ENCODE measurements at regions not wholly inside any gene's neighbourhood (a gene's known extent, or its start where the extent isn't known, plus 50 kb on each side); places are given as distances from the start of the nearest gene placed in this dataset.

- no peak overlapping the region for H3K27ac Mint-ChIP-seq
- intact Hi-C loops (cut with micrococcal nuclease) = no loop called here
- no peaks in the 10 kb centered on the region for H3K27me3 Mint-ChIP-seq
- H3K36me3 Mint-ChIP-seq (ENCODE audit: low read depth) = no peaks in the 10 kb centered on the region
- H3K9me3 Mint-ChIP-seq = no peaks in the 10 kb centered on the region
- H3K4me1 Mint-ChIP-seq (ENCODE audit: low read depth) = peaks cover 11% of the 10 kb centered on the region
- H3K4me3 Mint-ChIP-seq = no peak overlapping the region
Measured at GRCh38 chr1:60137406-60137805, 63.8 kb upstream of the C1orf87 start.

- H3K27me3 Mint-ChIP-seq = no peaks in the 10 kb centered on the region
- H3K4me1 Mint-ChIP-seq (ENCODE audit: low read depth) = peaks cover 11% of the 10 kb centered on the region
- no peaks in the 10 kb centered on the region for H3K36me3 Mint-ChIP-seq (ENCODE audit: low read depth)
- intact Hi-C loops (cut with micrococcal nuclease) = no loop called here
- H3K9me3 Mint-ChIP-seq = no peaks in the 10 kb centered on the region
- H3K4me3 Mint-ChIP-seq = no peak overlapping the region
- no peak overlapping the region for H3K27ac Mint-ChIP-seq
Measured at GRCh38 chr1:60136395-60136794, 62.8 kb upstream of the C1orf87 start.

- H3K9me3 Mint-ChIP-seq = no peaks in the 10 kb centered on the region
- no peaks in the 10 kb centered on the region for H3K36me3 Mint-ChIP-seq (ENCODE audit: low read depth)
- peaks cover 11% of the 10 kb centered on the region for H3K4me1 Mint-ChIP-seq (ENCODE audit: low read depth)
- H3K27ac Mint-ChIP-seq = no peak overlapping the region
- no peaks in the 10 kb centered on the region for H3K27me3 Mint-ChIP-seq
- intact Hi-C loops (cut with micrococcal nuclease) = no loop called here
- H3K4me3 Mint-ChIP-seq = no peak overlapping the region
Measured at GRCh38 chr1:60134716-60135115, 61.1 kb upstream of the C1orf87 start.

GRCh38 chr1:60133848-60134247 is 60.3 kb upstream of the C1orf87 start:
- Mint-ChIP-seq H3K27me3 (no peaks in the 10 kb centered on the region), H3K27ac (no peak overlapping the region), H3K4me1 (ENCODE audit: low read depth) (peaks cover 11% of the 10 kb centered on the region), H3K9me3 (no peaks in the 10 kb centered on the region), H3K36me3 (ENCODE audit: low read depth) (no peaks in the 10 kb centered on the region), H3K4me3 (no peak overlapping the region)
- intact Hi-C loops (cut with micrococcal nuclease) = no loop called here

GRCh38 chr1:60133000-60133673 is 59.6 kb upstream of the C1orf87 start:
- peaks cover 11% of the 10 kb centered on the region for H3K4me1 Mint-ChIP-seq (ENCODE audit: low read depth)
- no peaks in the 10 kb centered on the region for H3K36me3 Mint-ChIP-seq (ENCODE audit: low read depth)
- H3K9me3 Mint-ChIP-seq = no peaks in the 10 kb centered on the region
- no peak overlapping the region for H3K4me3 Mint-ChIP-seq
- no peaks in the 10 kb centered on the region for H3K27me3 Mint-ChIP-seq
- intact Hi-C loops (cut with micrococcal nuclease) = no loop called here
- peak overlapping the region; percentile 10 for H3K27ac Mint-ChIP-seq

GRCh38 chr1:60132108-60132507 is 58.5 kb upstream of the C1orf87 start:
- Mint-ChIP-seq H3K27me3 (no peaks in the 10 kb centered on the region), H3K36me3 (ENCODE audit: low read depth) (no peaks in the 10 kb centered on the region), H3K4me3 (no peak overlapping the region), H3K27ac (no peak overlapping the region), H3K9me3 (no peaks in the 10 kb centered on the region), H3K4me1 (ENCODE audit: low read depth) (peaks cover 11% of the 10 kb centered on the region)
- intact Hi-C loops (cut with micrococcal nuclease) = no loop called here

- Mint-ChIP-seq H3K4me1 (ENCODE audit: low read depth) (peaks cover 11% of the 10 kb centered on the region), H3K9me3 (no peaks in the 10 kb centered on the region), H3K27ac (no peak overlapping the region), H3K4me3 (no peak overlapping the region), H3K27me3 (no peaks in the 10 kb centered on the region), H3K36me3 (ENCODE audit: low read depth) (no peaks in the 10 kb centered on the region)
- intact Hi-C loops (cut with micrococcal nuclease) = no loop called here
Measured at GRCh38 chr1:60130703-60131102, 57.1 kb upstream of the C1orf87 start.

GRCh38 chr1:60129911-60130310 is 56.3 kb upstream of the C1orf87 start:
- H3K4me3 Mint-ChIP-seq = no peak overlapping the region
- no peaks in the 10 kb centered on the region for H3K36me3 Mint-ChIP-seq (ENCODE audit: low read depth)
- H3K27me3 Mint-ChIP-seq = no peaks in the 10 kb centered on the region
- no peaks in the 10 kb centered on the region for H3K9me3 Mint-ChIP-seq
- no peak overlapping the region for H3K27ac Mint-ChIP-seq
- intact Hi-C loops (cut with micrococcal nuclease) = no loop called here
- peaks cover 11% of the 10 kb centered on the region for H3K4me1 Mint-ChIP-seq (ENCODE audit: low read depth)

- Mint-ChIP-seq H3K27ac (no peak overlapping the region), H3K27me3 (no peaks in the 10 kb centered on the region), H3K4me1 (ENCODE audit: low read depth) (no peaks in the 10 kb centered on the region), H3K36me3 (ENCODE audit: low read depth) (no peaks in the 10 kb centered on the region), H3K4me3 (no peak overlapping the region), H3K9me3 (no peaks in the 10 kb centered on the region)
- intact Hi-C loops (cut with micrococcal nuclease) = no loop called here
Measured at GRCh38 chr1:60126723-60127122, 53.2 kb upstream of the C1orf87 start.
